Lower lobe of right lung (tissue), 2 donors: ENCODE measurements at regions not wholly inside any gene's neighbourhood (a gene's known extent, or its start where the extent isn't known, plus 50 kb on each side); places are given as distances from the start of the nearest gene placed in this dataset.

ENCODE experiments used
- ATAC-seq, 2 donors: fragments of 200-7000 bp; cut with Tn5 transposase; one replicate each; pipeline ENCODE4 v1.9.1; 2020 to 2022; ENCODE audit warnings: mild to moderate bottlenecking in 2 of 2, moderate library complexity in 2 of 2
- DNase-seq: peaks from one replicate; pipeline ENCODE4 v3.0.0-alpha.2; 2020
- H3K27ac ChIP-seq: fragments of 200-600 bp; one replicate; pipeline ENCODE4 v1.8.0; 2022
- H3K27me3 ChIP-seq: fragments of 200-600 bp; one replicate; pipeline ENCODE4 v1.8.0; 2022; ENCODE audit warnings: low read depth
- H3K36me3 ChIP-seq: fragments of 200-600 bp; one replicate; pipeline ENCODE4 v1.8.0; 2022; ENCODE audit warnings: mild to moderate bottlenecking
- H3K4me1 ChIP-seq: fragments of 200-600 bp; one replicate; pipeline ENCODE4 v1.8.0; 2022
- H3K4me3 ChIP-seq: fragments of 200-600 bp; one replicate; pipeline ENCODE4 v1.8.0; 2022; ENCODE audit warnings: mild to moderate bottlenecking
- H3K9me3 ChIP-seq: fragments of 200-600 bp; one replicate; pipeline ENCODE4 v1.8.0; 2022
- intact Hi-C: fragments of 100-400 bp; cut with DNase I; formaldehyde crosslinking; loops from one replicate; pipeline ENCODE4 v1.11.0; 2022
- TF ChIP-seq, protein P1 (sequence below): fragments of 200-600 bp; IDR thresholded peaks from one replicate; pipeline ENCODE4 v1.8.0; 2022; ENCODE audit warnings: antibody characterized with exemption, mild to moderate bottlenecking
- donor health status: DM: no; HTN: yes; CAD: no; lungs with severe emphysema.

DNA sequence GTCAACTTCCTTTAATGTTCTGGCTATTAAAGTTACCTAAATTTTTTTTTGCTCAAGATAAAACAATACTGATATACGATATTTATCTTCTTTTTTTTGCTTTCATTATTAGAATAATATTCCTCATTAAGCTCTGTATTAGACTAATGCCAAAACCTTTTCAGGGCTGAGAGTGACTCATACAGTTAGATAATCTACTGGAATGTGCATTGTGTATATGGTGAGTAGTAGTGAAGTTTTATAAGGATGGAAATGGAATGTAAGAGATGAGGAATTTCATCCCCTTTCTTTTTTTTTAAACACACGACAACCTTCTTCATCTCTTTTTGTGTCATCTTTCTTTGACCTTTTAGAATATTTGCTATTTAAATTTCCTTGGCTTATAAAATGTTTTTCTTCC, 268.6 kb downstream of the ISL1 start:
- ATAC-seq: no peak
- Histone ChIP-seq H3K27me3 (no peaks in the 10 kb centered on the region), H3K9me3 (no peaks in the 10 kb centered on the region), H3K36me3 (no peaks in the 10 kb centered on the region), H3K27ac (no peak overlapping the region), H3K4me1 (no peaks in the 10 kb centered on the region), H3K4me3 (no peak overlapping the region)
- no peak for DNase-seq
- TF ChIP-seq, protein P1, sequence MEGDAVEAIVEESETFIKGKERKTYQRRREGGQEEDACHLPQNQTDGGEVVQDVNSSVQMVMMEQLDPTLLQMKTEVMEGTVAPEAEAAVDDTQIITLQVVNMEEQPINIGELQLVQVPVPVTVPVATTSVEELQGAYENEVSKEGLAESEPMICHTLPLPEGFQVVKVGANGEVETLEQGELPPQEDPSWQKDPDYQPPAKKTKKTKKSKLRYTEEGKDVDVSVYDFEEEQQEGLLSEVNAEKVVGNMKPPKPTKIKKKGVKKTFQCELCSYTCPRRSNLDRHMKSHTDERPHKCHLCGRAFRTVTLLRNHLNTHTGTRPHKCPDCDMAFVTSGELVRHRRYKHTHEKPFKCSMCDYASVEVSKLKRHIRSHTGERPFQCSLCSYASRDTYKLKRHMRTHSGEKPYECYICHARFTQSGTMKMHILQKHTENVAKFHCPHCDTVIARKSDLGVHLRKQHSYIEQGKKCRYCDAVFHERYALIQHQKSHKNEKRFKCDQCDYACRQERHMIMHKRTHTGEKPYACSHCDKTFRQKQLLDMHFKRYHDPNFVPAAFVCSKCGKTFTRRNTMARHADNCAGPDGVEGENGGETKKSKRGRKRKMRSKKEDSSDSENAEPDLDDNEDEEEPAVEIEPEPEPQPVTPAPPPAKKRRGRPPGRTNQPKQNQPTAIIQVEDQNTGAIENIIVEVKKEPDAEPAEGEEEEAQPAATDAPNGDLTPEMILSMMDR: no peak
- intact Hi-C loops: no loop called here

DNA sequence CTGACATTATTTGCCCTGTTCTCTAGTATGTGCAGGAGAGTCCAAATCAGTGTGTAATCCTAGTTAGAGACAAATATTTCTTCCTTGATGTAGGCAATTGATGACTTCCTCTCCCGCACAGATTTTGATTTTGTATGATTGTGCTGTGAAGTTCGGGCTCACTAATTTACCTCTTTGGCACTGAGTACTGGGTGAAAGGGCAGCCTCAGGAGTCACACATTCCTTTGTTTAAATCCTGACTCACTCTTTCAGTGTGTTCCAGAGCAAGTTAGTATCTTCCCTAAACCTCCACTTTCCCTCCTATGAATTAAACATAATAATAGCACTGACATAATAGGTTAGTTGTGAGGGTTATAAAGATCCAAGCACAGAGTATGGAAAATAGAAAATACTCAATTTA, 269.7 kb downstream of the ISL1 start:
- TF ChIP-seq, protein P1: no peak

DNA sequence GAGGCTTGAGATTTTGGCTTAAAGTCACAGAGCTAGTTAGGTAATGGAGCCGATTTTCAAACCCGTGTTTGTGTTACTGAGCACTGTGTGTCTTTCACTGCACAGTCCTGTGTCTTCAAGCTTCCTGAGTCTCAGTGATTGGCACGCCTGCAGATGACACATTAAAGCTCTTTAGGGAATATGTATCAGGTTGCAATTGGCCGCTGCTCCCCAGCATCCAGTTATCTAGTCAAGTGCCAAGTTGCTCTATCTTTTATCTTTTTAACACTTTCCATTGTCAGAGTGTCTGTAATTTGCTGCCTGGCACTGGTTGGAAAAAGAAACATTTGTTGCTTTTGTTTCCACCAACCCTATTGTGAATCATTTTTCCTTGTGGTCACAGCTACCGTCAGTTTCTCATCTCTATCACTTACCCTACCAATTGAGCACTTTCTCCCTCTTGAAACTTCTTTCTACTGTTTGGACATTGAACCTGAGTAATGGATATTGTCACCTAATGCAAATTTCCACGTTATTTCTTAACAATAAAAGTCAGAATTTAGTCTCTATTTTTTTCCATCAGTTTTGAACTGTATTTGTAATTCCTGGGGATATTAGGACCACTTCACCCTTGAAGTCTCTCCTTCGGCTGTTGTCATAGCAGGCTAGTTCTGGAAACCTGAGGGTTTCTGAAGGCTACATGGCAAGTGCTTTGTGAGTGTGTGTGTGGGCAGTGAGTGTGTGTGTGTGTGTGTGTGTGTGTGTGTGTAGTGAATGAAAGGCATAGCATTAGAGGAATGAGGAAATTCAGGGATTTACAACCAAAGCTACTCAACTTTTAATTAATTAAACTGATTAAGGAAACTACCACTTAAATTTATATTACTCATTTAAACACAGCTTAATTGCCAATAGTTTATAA, 274.3 kb downstream of the ISL1 start:
- intact Hi-C loops: no loop called here
- H3K4me1 ChIP-seq: no peaks in the 10 kb centered on the region
- no peaks in the 10 kb centered on the region for H3K9me3 ChIP-seq
- H3K4me3 ChIP-seq: no peak overlapping the region
- TF ChIP-seq, protein P1: no peak
- ATAC-seq (no peak), DNase-seq (no peak)
- no peak overlapping the region for H3K27ac ChIP-seq
- no peaks in the 10 kb centered on the region for H3K27me3 ChIP-seq
- no peaks in the 10 kb centered on the region for H3K36me3 ChIP-seq

More for the DNA sequence above, 269.7 kb downstream of the ISL1 start:
- no peak overlapping the region for H3K27ac ChIP-seq
- no peak overlapping the region for H3K4me3 ChIP-seq
- ATAC-seq (no peak), DNase-seq (no peak)
- no peaks in the 10 kb centered on the region for H3K9me3 ChIP-seq
- intact Hi-C loops: no loop called here
- H3K4me1 ChIP-seq: no peaks in the 10 kb centered on the region
- no peaks in the 10 kb centered on the region for H3K36me3 ChIP-seq
- no peaks in the 10 kb centered on the region for H3K27me3 ChIP-seq

DNA sequence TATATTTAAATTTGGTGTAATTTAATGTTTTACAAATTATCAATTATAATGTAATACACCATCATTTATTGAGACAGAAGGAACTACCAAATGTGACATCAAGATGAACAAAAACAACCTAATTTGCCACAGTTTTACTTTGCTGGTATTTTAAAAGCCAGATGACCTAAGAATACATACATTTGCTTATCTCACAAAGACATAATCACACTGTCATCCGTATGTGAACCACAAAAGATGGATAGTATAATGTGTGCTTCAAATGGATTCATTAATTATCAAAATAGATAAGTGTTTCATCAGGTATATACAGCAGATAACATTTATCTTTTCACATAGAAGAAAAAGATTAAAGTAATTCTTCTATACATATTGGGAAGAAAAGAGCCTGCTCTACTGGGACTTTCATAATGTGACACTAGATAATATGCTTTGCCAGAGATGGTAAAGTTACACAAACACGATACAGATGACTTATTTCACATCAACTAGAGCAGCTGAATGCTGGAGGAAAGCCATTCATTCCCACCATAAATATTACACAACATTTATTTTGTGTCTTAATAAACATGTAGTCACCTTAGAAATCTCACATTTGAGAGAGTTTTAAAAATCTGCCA, 278.5 kb downstream of the ISL1 start:
- no peaks in the 10 kb centered on the region for H3K36me3 ChIP-seq
- H3K9me3 ChIP-seq: no peaks in the 10 kb centered on the region
- TF ChIP-seq, protein P1: no peak
- no peak for ATAC-seq
- H3K4me3 ChIP-seq: no peak overlapping the region
- H3K27ac ChIP-seq: no peak overlapping the region
- H3K27me3 ChIP-seq: no peaks in the 10 kb centered on the region
- intact Hi-C loops: no loop called here
- DNase-seq: no peak
- no peaks in the 10 kb centered on the region for H3K4me1 ChIP-seq

DNA sequence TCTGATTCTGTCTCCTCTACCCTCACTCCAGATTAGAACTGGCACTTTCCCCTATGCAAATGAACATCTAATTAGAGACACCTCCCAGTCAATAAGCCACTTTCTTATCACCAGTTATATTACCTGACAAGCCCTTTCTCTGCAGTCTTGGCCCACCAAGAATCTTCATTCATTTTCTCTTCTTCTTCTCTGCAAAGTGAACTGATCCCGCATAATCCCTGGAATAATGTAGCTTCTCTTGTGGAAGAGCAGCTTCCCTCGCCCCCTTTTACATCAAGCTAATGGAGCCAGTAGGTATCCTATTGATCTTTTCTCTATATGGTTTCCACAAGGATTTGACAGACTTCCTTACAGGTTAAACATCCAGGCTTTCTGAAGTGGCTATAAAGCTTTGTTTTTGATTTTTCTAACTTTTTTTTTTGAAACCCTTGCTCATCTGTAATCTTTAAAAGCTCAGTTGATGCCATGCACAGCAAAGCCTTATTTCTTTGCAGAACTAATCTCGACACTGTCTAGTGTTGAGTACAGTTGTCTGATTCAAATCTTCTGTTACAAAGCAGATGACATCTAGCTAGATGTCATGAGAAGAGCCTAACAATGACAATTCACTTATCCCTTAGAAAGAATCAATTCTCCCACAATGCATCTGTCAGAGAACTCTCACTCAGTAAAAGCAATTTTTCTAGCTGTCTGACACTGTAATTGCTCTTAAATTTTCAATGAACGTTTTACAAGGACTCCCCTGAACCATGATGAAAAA, 281.4 kb downstream of the ISL1 start:
- ATAC-seq: no peak
- DNase-seq: no peak
- no peaks in the 10 kb centered on the region for H3K9me3 ChIP-seq
- no peaks in the 10 kb centered on the region for H3K27me3 ChIP-seq
- no peaks in the 10 kb centered on the region for H3K4me1 ChIP-seq
- no peak overlapping the region for H3K27ac ChIP-seq
- intact Hi-C loops: no loop called here
- H3K36me3 ChIP-seq: no peaks in the 10 kb centered on the region
- TF ChIP-seq, protein P1: no peak
- H3K4me3 ChIP-seq: no peak overlapping the region
